Erythroblast (primary cell): ENCODE measurements at regions not wholly inside any gene's neighbourhood (a gene's known extent, or its start where the extent isn't known, plus 50 kb on each side); places are given as distances from the start of the nearest gene placed in this dataset.

Experiments
- GATA1 ChIP-seq: IDR thresholded peaks from 2 replicates; pipeline ENCODE4 v1.6.1; 2011; ENCODE audit warnings: low read depth, mild to moderate bottlenecking, control low read depth, low read length, moderate library complexity
- POLR2A ChIP-seq: IDR thresholded peaks from 2 replicates; pipeline ENCODE4 v1.6.1; 2011; ENCODE audit warnings: mild to moderate bottlenecking, low read length

GRCh38 chr19:28404472-28404871 is 808.5 kb downstream of the UQCRFS1 start:
- TF ChIP-seq POLR2A = no peak
- no peak for TF ChIP-seq GATA1
